Stimulated activated CD4-positive, alpha-beta T cell treated with anti-CD3 and anti-CD28 coated beads, Interleukin-1b, Interleukin-23, amount 100 ng/mL, for 48 hours (primary cell): ENCODE measurements at regions not wholly inside any gene's neighbourhood (a gene's known extent, or its start where the extent isn't known, plus 50 kb on each side); places are given as distances from the start of the nearest gene placed in this dataset.

Experiments used
- DNase-seq: peaks from one replicate; pipeline ENCODE4 v3.0.0-alpha.2; 2020

- DNase-seq: no peak
Measured at GRCh38 chr2:120983344-120983743, 247.7 kb downstream of the GLI2 start.

GRCh38 chr2:120984046-120984445, 248.4 kb downstream of the GLI2 start:
- no peak for DNase-seq

- no peak for DNase-seq
Measured at GRCh38 chr2:120984452-120985173, 248.9 kb downstream of the GLI2 start.

- DNase-seq: no peak
Measured at GRCh38 chr2:120985174-120985996, 249.7 kb downstream of the GLI2 start.

GRCh38 chr2:120985997-120986651, 250.5 kb downstream of the GLI2 start:
- DNase-seq: no peak

GRCh38 chr2:120986898-120987650, 251.4 kb downstream of the GLI2 start:
- DNase-seq: no peak

- no peak for DNase-seq
Measured at GRCh38 chr2:120988051-120988699, 252.5 kb downstream of the GLI2 start.

GRCh38 chr2:120988700-120989511, 253.2 kb downstream of the GLI2 start:
- DNase-seq: no peak

- no peak for DNase-seq
Measured at GRCh38 chr2:120989512-120990441, 254.1 kb downstream of the GLI2 start.

- no peak for DNase-seq
Measured at GRCh38 chr2:120990451-120990871, 254.8 kb downstream of the GLI2 start.

- DNase-seq: no peak
Measured at GRCh38 chr2:120991441-120991840, 255.8 kb downstream of the GLI2 start.

GRCh38 chr2:120992791-120993555, 257.3 kb downstream of the GLI2 start:
- DNase-seq: no peak

GRCh38 chr2:120993661-120994060, 258.0 kb downstream of the GLI2 start:
- DNase-seq: no peak

GRCh38 chr2:120994301-120994995, 258.8 kb downstream of the GLI2 start:
- DNase-seq: no peak

GRCh38 chr2:120995152-120995551, 259.5 kb downstream of the GLI2 start:
- DNase-seq: no peak

- no peak for DNase-seq
Measured at GRCh38 chr2:120995656-120996190, 260.1 kb downstream of the GLI2 start.

- DNase-seq: no peak
Measured at GRCh38 chr2:120999377-121000097, 263.9 kb downstream of the GLI2 start.

GRCh38 chr2:121000804-121001203, 265.1 kb downstream of the GLI2 start:
- DNase-seq: no peak
